ENCODE measurements at regions not wholly inside any gene's neighbourhood (a gene's known extent, or its start where the extent isn't known, plus 50 kb on each side); places are given as distances from the start of the nearest gene placed in this dataset.
A peak's percentile ranks its signal among the peaks of the same experiment; 100 is the strongest.

GRCh38 chr2:62447411-62447810, 58.6 kb downstream of the TMEM17 start:
- no peak for DNase-seq

DNA sequence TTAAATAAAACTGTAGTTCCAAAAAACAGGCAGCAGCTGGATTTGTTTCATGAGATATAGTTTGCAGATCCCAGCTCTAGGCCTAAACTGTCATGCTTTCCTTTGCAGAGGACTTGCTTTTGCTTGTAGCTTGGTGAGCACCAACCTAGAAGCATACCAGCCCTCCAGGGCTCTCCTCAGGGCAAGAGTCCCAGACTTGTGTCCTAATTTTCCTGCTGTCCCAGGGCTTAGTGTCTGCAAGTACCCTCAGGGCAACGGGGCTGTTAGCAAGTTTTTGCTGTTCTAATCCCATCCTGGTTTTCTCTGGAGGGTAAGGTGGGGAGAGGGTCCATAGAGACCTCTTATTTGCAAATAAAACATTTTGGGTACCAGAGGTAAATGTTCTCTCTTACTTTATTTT, 59.5 kb downstream of the TMEM17 start:
- no peak for DNase-seq

DNA sequence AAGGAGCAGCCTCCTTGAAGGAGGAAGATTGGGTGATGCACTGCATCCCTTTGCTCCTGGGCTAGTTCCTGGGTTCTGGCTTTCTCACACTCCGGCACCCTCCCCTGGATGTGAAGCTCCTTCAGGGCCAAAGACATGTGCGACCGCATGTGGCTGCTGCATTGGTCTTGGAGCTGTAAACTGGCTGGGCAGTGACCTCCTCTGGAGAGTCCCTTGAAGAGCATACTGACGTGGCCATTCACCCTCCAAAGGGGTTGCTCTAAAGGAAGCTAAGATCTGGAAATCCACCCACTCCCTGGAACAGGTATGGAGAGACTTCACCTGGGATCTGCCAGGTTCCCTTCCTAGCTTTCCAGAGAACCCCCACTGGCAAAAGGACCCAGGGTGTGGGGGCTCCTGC, 62.1 kb downstream of the TMEM17 start:
- no peak for DNase-seq

GRCh38 chr2:62443471-62443870, 62.5 kb downstream of the TMEM17 start:
- no peak for DNase-seq

DNA sequence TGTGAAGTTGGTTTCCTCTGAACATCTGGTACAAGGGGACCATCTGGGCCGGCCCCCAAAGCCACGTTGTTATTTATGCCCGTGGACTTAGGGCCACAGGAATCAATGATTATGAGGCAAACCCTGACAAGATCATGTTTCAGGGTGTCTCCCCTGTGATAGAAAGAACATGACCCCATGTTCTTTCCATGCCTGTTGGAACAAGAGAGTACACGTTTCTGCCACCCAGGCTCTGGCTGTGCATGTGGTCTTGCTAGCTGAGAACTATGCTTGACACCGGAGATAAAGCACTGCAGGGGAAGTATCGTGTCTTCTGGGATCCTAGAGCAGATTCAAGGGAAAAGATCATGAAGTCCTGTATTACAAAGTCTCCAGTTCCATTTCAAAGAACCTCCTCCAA, 64.2 kb downstream of the TMEM17 start:
- no peak for DNase-seq

DNA sequence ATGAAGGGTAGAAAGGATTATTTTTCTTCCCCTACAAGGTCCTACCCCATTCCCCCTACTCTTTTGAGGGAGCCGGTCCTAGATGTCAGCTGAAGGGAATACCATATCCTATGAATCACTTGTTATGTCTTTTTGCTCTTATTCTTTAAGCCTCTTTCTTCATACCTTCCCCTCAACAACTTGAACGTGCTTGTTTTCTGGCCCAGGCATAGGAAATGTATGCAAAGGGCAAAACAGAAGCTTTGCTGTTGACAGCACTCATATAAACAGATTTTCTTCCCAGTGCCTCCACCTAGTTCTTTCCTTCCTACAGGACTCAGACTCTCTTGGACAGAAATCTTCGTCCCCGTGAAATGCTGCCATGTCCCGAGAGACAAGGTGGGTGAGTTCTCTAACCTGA, 64.6 kb downstream of the TMEM17 start:
- DNase-seq = no peak

DNA sequence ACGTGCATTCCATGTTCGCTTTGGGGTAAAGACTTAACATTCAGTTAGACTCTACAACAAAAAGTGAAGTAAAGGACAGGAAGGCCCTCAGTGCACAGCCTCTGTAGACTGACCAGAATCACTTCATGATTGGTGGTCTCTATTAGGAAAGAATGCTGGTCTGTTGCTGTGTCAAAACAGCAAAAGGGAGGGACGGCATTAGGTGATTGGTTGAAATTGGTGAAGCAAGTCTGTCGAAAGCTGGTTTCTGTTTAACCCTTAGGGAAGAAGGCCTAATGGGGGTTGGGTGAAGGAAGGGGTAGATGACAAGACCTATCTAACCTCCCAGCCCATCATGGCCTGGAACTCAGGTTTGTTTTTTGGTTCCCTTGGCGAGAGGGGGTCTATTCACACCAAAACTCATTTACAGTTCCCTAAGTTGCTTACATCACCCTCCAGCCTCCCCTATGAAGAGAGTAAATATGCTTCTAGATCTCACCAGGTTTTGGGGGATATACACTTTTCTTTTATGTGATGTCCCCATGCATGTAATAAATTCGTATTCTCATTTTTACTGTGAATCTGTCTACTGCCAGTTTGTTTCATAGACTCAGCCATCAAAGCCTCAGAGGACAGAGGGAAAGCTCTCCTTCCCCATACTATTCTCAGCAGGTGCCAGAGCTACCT, 65.6 kb downstream of the TMEM17 start:
- no peak for DNase-seq

- DNase-seq = no peak
Measured at GRCh38 chr2:62439425-62439824, 66.6 kb downstream of the TMEM17 start.

DNA sequence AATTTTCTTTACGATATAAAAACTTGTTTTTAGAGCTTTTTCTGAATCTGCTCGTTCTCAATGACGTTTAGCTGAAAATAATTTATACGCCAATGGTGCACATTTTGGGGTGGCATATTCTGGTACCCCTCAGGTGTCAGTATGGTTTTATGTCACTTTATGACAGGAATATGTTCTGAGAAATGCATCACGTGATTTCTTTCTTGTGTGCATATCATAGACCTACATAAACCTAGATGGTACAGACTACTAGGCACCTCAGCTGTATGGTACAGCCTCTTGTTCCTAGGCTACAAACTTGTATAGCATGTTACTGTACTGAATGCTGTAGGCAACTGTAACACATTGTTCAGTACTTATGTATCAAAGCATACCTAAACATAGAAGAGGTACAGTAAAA, 68.2 kb downstream of the TMEM17 start:
- no peak for DNase-seq

DNA sequence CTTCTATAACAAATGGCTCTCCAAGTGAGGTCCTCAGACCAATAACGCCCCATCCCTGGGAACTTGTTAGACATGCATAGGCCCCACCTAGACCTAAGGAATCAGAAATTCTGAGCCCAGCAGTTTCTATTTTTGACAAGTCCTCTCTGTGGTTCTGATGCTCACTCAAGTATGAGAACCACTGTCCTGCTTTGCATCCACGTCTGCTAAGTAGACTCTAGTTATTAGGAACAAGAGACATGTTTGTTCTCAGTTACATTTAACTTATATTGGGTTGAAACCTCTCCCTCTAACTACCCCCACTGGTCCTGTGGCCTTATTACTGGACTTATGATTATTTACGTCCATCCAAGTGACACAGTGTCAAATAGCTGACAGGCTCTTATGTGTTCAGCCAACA, 70.3 kb downstream of the TMEM17 start:
- no peak for DNase-seq

- no peak for DNase-seq
Measured at GRCh38 chr2:62432407-62432806, 73.6 kb downstream of the TMEM17 start.

DNA sequence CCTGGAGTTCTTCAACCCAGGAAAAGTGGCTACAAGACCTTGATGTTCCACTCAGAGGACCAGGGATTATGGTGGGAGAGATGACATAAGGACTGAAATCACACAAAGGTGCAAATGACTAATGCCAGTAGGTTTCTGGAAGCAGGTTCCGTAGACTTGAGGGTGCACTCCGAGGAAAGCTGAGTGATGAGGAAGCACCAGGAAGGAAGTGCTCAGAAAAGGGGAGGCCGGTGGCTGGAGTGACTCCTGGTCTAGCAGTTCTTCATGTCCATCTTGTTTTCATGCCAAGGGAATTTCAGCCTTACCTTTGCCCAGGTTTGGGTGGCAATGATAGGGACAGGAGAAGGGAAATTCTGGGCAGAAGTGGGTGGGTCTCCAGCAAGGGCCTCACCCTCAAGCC, 74.5 kb downstream of the TMEM17 start:
- DNase-seq = no peak

GRCh38 chr2:62430146-62430545, 75.8 kb downstream of the TMEM17 start:
- no peak for DNase-seq

- DNase-seq = no peak
Measured at GRCh38 chr2:62427146-62427545, 78.8 kb downstream of the TMEM17 start.

DNA sequence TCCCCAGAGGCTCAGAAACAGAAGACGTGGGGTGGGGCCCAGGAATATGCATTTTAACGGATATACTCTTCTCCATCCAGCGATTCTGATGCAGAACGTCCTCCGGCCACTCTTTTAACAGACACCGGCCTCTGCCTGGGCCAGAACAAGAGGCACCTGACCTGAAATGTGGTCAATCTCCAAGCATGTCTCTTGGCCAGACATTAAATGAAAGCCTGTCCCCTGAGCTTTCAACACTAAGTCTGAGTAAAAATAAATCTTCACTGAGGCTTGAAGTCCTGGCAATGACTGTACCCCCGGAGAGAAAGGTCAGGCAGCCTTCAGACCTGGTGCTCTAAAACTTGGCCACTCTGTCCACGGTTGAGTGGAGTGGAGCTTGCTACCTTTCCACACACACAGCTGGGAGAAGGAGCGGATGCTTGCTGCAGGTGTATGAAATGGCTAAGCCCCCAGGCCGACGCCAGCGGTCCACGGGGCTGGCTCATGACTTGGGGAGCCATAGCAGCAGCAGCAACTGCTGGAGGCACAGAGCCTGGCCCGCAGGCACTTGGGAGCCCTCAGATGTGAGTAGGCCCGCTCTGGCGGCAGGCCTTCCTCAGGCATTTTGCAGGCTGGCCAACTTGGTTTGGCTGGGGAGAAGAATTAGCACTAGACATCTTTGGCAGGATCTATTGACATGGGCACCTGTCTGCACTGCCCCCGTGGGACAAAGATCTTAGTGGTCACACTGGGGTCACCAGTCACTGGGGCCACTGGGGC, 79.7 kb downstream of the TMEM17 start:
- DNase-seq = no peak

DNA sequence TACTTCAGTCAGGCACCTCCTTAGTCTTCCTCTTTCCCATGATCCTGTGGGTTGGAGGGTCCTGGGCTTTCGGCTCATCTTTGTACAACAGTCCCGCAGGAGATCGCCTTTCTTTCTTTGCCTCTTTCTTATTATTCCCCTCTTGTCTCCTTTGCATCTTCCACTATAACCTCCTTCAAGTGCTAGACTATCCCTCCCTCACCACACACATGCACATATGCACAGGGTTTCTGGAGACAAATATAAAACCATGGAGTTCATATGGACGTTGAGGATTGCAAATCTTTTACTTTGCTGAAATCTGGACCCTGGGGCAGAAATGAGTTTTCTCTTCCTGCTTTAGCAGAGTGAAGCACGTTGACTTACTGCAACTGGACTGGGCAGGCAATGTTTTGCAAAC, 80.3 kb downstream of the TMEM17 start:
- DNase-seq = no peak

DNA sequence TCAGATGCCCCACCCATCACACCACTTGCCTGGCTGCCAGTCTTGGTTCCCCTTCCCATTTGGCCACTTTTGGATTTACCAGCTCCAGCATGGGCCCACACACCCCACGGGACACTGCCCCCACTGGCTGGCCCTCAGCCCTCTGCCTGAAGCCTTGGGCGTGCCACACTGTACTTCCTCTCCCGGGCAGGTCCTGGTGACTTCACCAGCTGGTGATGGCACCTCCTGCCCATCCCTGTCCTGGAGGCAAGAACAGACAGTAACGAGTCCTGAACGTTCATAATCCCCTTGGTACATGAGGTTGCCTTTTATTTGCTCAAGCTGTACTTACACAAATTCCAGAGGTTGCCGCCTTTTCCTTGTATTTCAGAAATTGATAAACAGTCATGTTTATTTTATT, 81.1 kb downstream of the TMEM17 start:
- DNase-seq = no peak

DNA sequence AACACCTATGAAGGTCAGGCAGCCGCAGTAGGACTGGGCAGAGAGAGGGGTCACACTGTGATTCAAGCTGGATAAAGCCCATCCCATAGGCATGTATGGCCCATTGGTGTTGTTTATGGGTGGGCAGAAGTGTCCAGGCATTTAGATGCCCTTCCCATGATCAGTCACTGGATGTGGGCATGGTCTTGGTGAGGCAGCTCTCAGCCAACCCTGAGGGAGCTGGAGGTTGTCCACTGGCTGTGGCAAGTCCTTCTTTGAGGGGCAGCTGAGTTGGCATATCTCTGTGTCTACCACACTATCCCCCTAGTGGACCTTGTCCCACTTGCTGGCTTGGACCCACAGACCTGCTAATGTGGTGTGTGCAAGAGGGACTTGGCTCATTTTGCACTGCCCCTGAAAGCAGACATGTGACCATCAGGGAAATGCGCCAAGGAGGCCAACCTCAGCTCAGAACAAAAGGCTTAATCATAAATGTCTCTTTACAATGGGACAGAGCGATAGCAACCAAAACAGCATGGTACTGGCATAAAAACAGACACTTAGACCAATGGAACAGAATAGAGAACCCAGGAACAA, 82.0 kb downstream of the TMEM17 start:
- no peak for DNase-seq

GRCh38 chr2:62423235-62423634, 82.8 kb downstream of the TMEM17 start:
- DNase-seq = no peak

- DNase-seq = no peak
Measured at GRCh38 chr2:62415518-62415917, 90.5 kb downstream of the TMEM17 start.

- peak; percentile 6 to 9 for DNase-seq
Measured at GRCh38 chr2:62415019-62415431, 91.0 kb downstream of the TMEM17 start.

DNA sequence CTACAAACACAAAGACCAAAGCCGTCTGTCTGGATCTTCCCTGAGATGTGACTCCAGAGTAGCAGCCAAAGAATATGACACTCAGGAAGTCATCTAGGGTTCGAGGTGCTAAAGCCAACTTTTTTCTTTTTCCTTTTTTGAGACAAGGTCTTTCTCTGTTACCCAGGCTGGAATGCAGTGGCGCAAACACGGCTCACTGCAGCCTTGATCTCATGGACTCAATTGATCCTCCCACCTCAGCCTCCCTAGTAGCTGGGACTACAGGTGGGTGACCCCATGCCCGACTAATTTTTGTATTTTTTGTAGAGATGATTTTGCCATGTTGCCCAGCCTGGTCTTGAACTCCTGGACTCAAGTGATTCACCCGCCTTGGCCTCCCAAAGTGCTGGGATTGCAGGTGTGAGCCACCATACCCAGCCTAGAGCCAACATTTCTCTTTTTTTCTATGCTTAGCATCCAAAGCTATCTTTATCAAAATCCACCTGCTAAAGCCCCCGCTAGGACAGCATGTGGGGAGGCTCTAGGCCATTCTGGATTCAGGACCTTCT, 92.8 kb downstream of the TMEM17 start:
- no peak for DNase-seq

DNA sequence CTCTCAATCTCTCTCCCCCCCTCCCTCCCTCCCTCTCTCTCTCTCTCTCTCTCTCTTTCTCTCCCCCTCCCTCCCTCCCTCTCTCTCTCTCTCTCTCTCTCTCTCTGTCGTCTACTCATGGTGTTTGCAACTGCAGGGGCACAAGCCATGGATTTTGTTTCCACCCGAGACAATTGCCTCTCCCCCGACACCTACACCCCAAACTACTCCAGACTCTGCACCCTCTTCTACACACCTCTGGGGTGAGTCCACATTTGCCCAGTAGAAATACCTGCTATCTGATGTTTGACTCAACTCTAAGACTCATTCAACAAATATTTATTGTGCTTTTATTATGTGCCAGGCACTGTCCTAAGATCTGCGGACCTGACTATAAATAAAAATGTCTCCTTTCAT, 93.7 kb downstream of the TMEM17 start:
- no peak for DNase-seq

DNA sequence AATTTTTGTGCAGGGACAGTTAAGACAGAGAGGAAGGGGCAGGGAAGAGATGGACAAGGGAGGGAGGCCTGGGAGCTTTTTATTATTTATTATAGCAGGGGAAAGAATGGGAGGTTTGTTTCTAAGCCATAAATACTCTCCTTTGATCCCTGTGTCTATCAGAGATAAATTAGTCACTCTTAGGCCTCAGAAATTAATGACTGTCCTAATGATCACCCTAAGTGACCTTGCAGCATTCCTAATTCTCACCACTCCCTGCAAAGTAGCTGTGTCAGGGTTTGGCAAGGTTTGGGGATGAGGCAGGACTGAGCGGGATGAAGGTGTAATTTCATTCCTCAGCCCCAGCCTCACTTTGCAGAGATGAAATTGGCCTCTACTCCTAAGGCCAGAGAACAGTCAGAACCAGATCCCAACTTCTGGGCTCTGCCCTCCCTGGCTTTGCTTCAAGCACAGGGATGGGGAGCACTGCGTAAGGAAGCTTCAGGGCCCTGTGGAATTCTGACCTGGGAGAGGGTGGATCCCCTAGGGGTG, 95.0 kb downstream of the TMEM17 start:
- DNase-seq = no peak

All from CD4-positive, alpha-beta T cell treated with Interferon alpha-2 for 1 hour (primary cell).